SK-N-SH treated with all-trans-retinoic acid at 6 μM for 48 hours (cell line): ENCODE measurements at regions not wholly inside any gene's neighbourhood (a gene's known extent, or its start where the extent isn't known, plus 50 kb on each side); places are given as distances from the start of the nearest gene placed in this dataset.
A peak's percentile ranks its signal among the peaks of the same experiment; 100 is the strongest.

ENCODE experiments used
- CREB5 ChIP-seq: fragments of 250-450 bp; sonication (Bioruptor Pico); IDR thresholded peaks from 2 replicates; pipeline ENCODE4 v1.5.1; 2020; ENCODE audit warnings: low read depth, mild to moderate bottlenecking, moderate library complexity
- ISL1 ChIP-seq: fragments of 250-450 bp; sonication (Bioruptor Pico); IDR thresholded peaks from 2 replicates; pipeline ENCODE4 v2.1.2; 2022; ENCODE audit warnings: mild to moderate bottlenecking, moderate library complexity
- OSR1 ChIP-seq: fragments of 250-450 bp; sonication (Bioruptor Pico); IDR thresholded peaks from 2 replicates; pipeline ENCODE4 v1.8.0; 2022; ENCODE audit warnings: moderate library complexity, mild to moderate bottlenecking, inconsistent platforms
- PPARA ChIP-seq: fragments of 250-450 bp; sonication (Bioruptor Pico); IDR thresholded peaks from 2 replicates; pipeline ENCODE4 v1.5.0; 2020; ENCODE audit warnings: mild to moderate bottlenecking, borderline replicate concordance
- TSHZ2 ChIP-seq: fragments of 250-450 bp; sonication (Bioruptor Pico); IDR thresholded peaks from 2 replicates; pipeline ENCODE4 v1.5.0; 2020; ENCODE audit warnings: mild to moderate bottlenecking, moderate library complexity
- ZC3H10 ChIP-seq: fragments of 250-450 bp; sonication (Bioruptor Pico); IDR thresholded peaks from 2 replicates; pipeline ENCODE4 v1.5.1; 2021; ENCODE audit warnings: mild to moderate bottlenecking, moderate library complexity
- ZFP3 ChIP-seq: fragments of 250-450 bp; sonication (Bioruptor Pico); IDR thresholded peaks from 2 replicates; pipeline ENCODE4 v1.5.0; 2020; ENCODE audit warnings: mild to moderate bottlenecking, moderate library complexity
- ZFP30 ChIP-seq: fragments of 450-650 bp; formaldehyde crosslinking; IDR thresholded peaks from 2 replicates; pipeline ENCODE4 v1.5.0; 2022; ENCODE audit warnings: mild to moderate bottlenecking, moderate library complexity

GRCh38 chr1:56065729-56066128, 513.6 kb downstream of the PLPP3 start:
- TF ChIP-seq ISL1: no peak
- TF ChIP-seq ZFP30: no peak
- TF ChIP-seq PPARA: no peak
- TF ChIP-seq CREB5 (CRISPR knock-in tag): no peak
- peak; percentile 87 for TF ChIP-seq ZFP3 (CRISPR knock-in tag)
- TF ChIP-seq TSHZ2: no peak
- TF ChIP-seq OSR1: no peak
- no peak for TF ChIP-seq ZC3H10 (CRISPR knock-in tag)
